Stimulated activated CD4-positive, alpha-beta T cell treated with anti-CD3 and anti-CD28 coated beads, Interleukin-2, amount 100 ng/mL, for 24 hours (primary cell): ENCODE measurements at regions not wholly inside any gene's neighbourhood (a gene's known extent, or its start where the extent isn't known, plus 50 kb on each side); places are given as distances from the start of the nearest gene placed in this dataset.

Experiments used
- DNase-seq, 2 donors: peaks; one replicate each; pipeline ENCODE4 v3.0.0-alpha.2; 2020

- DNase-seq, result no peak
Measured at GRCh38 chr3:30123224-30123623, 483.2 kb upstream of the TGFBR2 start.

- no peak for DNase-seq
Measured at GRCh38 chr3:30123755-30124154, 482.6 kb upstream of the TGFBR2 start.

- DNase-seq, result no peak
Measured at GRCh38 chr3:30124435-30125370, 481.7 kb upstream of the TGFBR2 start.

- DNase-seq, result no peak
Measured at GRCh38 chr3:30129765-30130164, 476.6 kb upstream of the TGFBR2 start.

- DNase-seq, result no peak
Measured at GRCh38 chr3:30130391-30130790, 476.0 kb upstream of the TGFBR2 start.

GRCh38 chr3:30131191-30131590 is 475.2 kb upstream of the TGFBR2 start:
- no peak for DNase-seq

- DNase-seq, result no peak
Measured at GRCh38 chr3:30135190-30135589, 471.2 kb upstream of the TGFBR2 start.

- no peak for DNase-seq
Measured at GRCh38 chr3:30139283-30139682, 467.1 kb upstream of the TGFBR2 start.

- no peak for DNase-seq
Measured at GRCh38 chr3:30140356-30141075, 465.9 kb upstream of the TGFBR2 start.

GRCh38 chr3:30141178-30141581 is 465.2 kb upstream of the TGFBR2 start:
- DNase-seq, result no peak

GRCh38 chr3:30141927-30142326 is 464.5 kb upstream of the TGFBR2 start:
- no peak for DNase-seq

GRCh38 chr3:30142946-30143345 is 463.5 kb upstream of the TGFBR2 start:
- no peak for DNase-seq

GRCh38 chr3:30145281-30145680 is 461.1 kb upstream of the TGFBR2 start:
- DNase-seq, result no peak

GRCh38 chr3:30146978-30147377 is 459.4 kb upstream of the TGFBR2 start:
- no peak for DNase-seq

GRCh38 chr3:30154853-30155252 is 451.5 kb upstream of the TGFBR2 start:
- no peak for DNase-seq

- no peak for DNase-seq
Measured at GRCh38 chr3:30155755-30156154, 450.6 kb upstream of the TGFBR2 start.

GRCh38 chr3:30156586-30157498 is 449.6 kb upstream of the TGFBR2 start:
- no peak for DNase-seq

- no peak for DNase-seq
Measured at GRCh38 chr3:30161375-30161774, 445.0 kb upstream of the TGFBR2 start.

- no peak for DNase-seq
Measured at GRCh38 chr3:30162579-30162978, 443.8 kb upstream of the TGFBR2 start.

GRCh38 chr3:30166535-30166934 is 439.9 kb upstream of the TGFBR2 start:
- DNase-seq, result no peak

- DNase-seq, result no peak
Measured at GRCh38 chr3:30167541-30168011, 438.8 kb upstream of the TGFBR2 start.

- no peak for DNase-seq
Measured at GRCh38 chr3:30169487-30169886, 436.9 kb upstream of the TGFBR2 start.
